Bronchial epithelial cell (primary cell): ENCODE measurements at regions not wholly inside any gene's neighbourhood (a gene's known extent, or its start where the extent isn't known, plus 50 kb on each side); places are given as distances from the start of the nearest gene placed in this dataset.
"Not testable (repeated sequence)": the region's sequence is repeated elsewhere in the genome, so short reads cannot be mapped to it uniquely, and the experiment has no call there.

Source experiments
- DNase-seq: peaks from one replicate; pipeline ENCODE4 v3.0.0-alpha.2; 2010; ENCODE audit warnings: low read depth
- FAIRE-seq: peaks from 2 replicates; lab custom pipeline; 2011; peaks lifted over from hg19 to GRCh38; lab: Jason Lieb, UNC
- H3K27me3 ChIP-seq: 2 replicates; pipeline ENCODE4 v1.5.1; 2011; ENCODE audit warnings: low read length; ENCODE audit not compliant: control insufficient read depth, insufficient read depth
- H3K36me3 ChIP-seq: 2 replicates; pipeline ENCODE4 v1.5.1; 2011; ENCODE audit warnings: low read length; ENCODE audit not compliant: control insufficient read depth, insufficient read depth
- H3K4me3 ChIP-seq: 2 replicates; pipeline ENCODE4 v1.5.1; 2011; ENCODE audit warnings: mild to moderate bottlenecking, low read depth, low read length, control low read depth
- CTCF ChIP-seq: IDR thresholded peaks from 2 replicates; pipeline ENCODE4 v1.5.1; 2011; ENCODE audit warnings: mild to moderate bottlenecking, moderate library complexity, low read length, control low read depth, inconsistent platforms; ENCODE audit not compliant: insufficient read depth, severe bottlenecking

GRCh38 chr12:73125148-73125547 is 853.0 kb downstream of the TRHDE start:
- TF ChIP-seq CTCF: no peak
- no peak for FAIRE-seq
- no peak for DNase-seq

GRCh38 chr12:73136386-73136785 is 864.2 kb downstream of the TRHDE start:
- H3K4me3 ChIP-seq: no peak overlapping the region
- FAIRE-seq: no peak
- TF ChIP-seq CTCF: no peak
- H3K27me3 ChIP-seq: no peaks in the 10 kb centered on the region
- no peak for DNase-seq
- H3K36me3 ChIP-seq: no peaks in the 10 kb centered on the region

More at GRCh38 chr12:73125148-73125547, 853.0 kb downstream of the TRHDE start:
- H3K27me3 ChIP-seq: no peaks in the 10 kb centered on the region
- H3K4me3 ChIP-seq: no peak overlapping the region
- H3K36me3 ChIP-seq: no peaks in the 10 kb centered on the region

- not testable (repeated sequence) for H3K36me3 ChIP-seq
These were observed 867.5 kb downstream of the TRHDE start for GRCh38 chr12:73139642-73140041.

GRCh38 chr12:73158341-73158740 is 886.2 kb downstream of the TRHDE start:
- no peaks in the 10 kb centered on the region for H3K36me3 ChIP-seq
- DNase-seq: no peak
- TF ChIP-seq CTCF: no peak
- no peak overlapping the region for H3K4me3 ChIP-seq
- H3K27me3 ChIP-seq: no peaks in the 10 kb centered on the region
- FAIRE-seq: no peak

More at GRCh38 chr12:73139642-73140041, 867.5 kb downstream of the TRHDE start:
- not testable (repeated sequence) for FAIRE-seq, H3K27me3 ChIP-seq, H3K4me3 ChIP-seq, DNase-seq

GRCh38 chr12:73159954-73160353 is 887.8 kb downstream of the TRHDE start:
- TF ChIP-seq CTCF: no peak
- no peaks in the 10 kb centered on the region for H3K27me3 ChIP-seq
- no peaks in the 10 kb centered on the region for H3K36me3 ChIP-seq
- no peak overlapping the region for H3K4me3 ChIP-seq
- DNase-seq (no peak), FAIRE-seq (no peak)

GRCh38 chr12:73161970-73162369 is 889.8 kb downstream of the TRHDE start:
- no peak for DNase-seq
- no peaks in the 10 kb centered on the region for H3K36me3 ChIP-seq
- H3K4me3 ChIP-seq: no peak overlapping the region
- no peak for TF ChIP-seq CTCF
- no peak for FAIRE-seq
- H3K27me3 ChIP-seq: no peaks in the 10 kb centered on the region
